HL-60 (cell line): ENCODE measurements at regions not wholly inside any gene's neighbourhood (a gene's known extent, or its start where the extent isn't known, plus 50 kb on each side); places are given as distances from the start of the nearest gene placed in this dataset.

Source experiments
- DNase-seq, 2 experiments: peaks; one replicate each; pipeline ENCODE4 v3.0.0-alpha.2; 2010 to 2020; ENCODE audit warnings: low read depth in 1 of 2, low spot score in 1 of 2
- H3K27ac ChIP-seq: fragments of 250-450 bp; sonication (Bioruptor Pico); replicated peaks from 2 replicates; pipeline ENCODE4 v1.5.1; 2020; ENCODE audit warnings: mild to moderate bottlenecking, moderate library complexity
- H3K27me3 ChIP-seq: fragments of 250-450 bp; sonication (Bioruptor Pico); 2 replicates; pipeline ENCODE4 v1.5.1; 2021; ENCODE audit warnings: mild to moderate bottlenecking, moderate library complexity; ENCODE audit not compliant: insufficient read depth, poor library complexity, severe bottlenecking
- H3K4me3 ChIP-seq: replicated peaks from 2 replicates; pipeline ENCODE4 v1.5.1; 2011; ENCODE audit warnings: mild to moderate bottlenecking, control low read depth, low read length; ENCODE audit not compliant: insufficient read depth
- GABPA ChIP-seq: IDR thresholded peaks from 2 replicates; pipeline ENCODE4 v1.6.1; 2012; ENCODE audit warnings: low read depth
- POLR2AphosphoS5 ChIP-seq: IDR thresholded peaks from 2 replicates; pipeline ENCODE4 v1.6.1; 2012; ENCODE audit warnings: low read depth
- REST ChIP-seq: IDR thresholded peaks from 2 replicates; pipeline ENCODE4 v1.6.1; 2012; ENCODE audit warnings: low read depth; ENCODE audit not compliant: insufficient replicate concordance
- SPI1 ChIP-seq: IDR thresholded peaks from 2 replicates; pipeline ENCODE4 v1.6.1; 2012; ENCODE audit warnings: low read depth, mild to moderate bottlenecking, borderline replicate concordance
- TF ChIP-seq, protein P1 (sequence below): IDR thresholded peaks from one replicate; pipeline ENCODE4 v1.5.1; 2011; ENCODE audit warnings: low read length, control low read depth, inconsistent platforms; ENCODE audit not compliant: insufficient read depth

- H3K27ac ChIP-seq = no peak overlapping the region
- DNase-seq = peak in 1 of 2 experiments; percentile 8
- peaks cover 34% of the 10 kb centered on the region for H3K27me3 ChIP-seq
- TF ChIP-seq SPI1 (no peak), REST (no peak)
- TF ChIP-seq, protein P1, sequence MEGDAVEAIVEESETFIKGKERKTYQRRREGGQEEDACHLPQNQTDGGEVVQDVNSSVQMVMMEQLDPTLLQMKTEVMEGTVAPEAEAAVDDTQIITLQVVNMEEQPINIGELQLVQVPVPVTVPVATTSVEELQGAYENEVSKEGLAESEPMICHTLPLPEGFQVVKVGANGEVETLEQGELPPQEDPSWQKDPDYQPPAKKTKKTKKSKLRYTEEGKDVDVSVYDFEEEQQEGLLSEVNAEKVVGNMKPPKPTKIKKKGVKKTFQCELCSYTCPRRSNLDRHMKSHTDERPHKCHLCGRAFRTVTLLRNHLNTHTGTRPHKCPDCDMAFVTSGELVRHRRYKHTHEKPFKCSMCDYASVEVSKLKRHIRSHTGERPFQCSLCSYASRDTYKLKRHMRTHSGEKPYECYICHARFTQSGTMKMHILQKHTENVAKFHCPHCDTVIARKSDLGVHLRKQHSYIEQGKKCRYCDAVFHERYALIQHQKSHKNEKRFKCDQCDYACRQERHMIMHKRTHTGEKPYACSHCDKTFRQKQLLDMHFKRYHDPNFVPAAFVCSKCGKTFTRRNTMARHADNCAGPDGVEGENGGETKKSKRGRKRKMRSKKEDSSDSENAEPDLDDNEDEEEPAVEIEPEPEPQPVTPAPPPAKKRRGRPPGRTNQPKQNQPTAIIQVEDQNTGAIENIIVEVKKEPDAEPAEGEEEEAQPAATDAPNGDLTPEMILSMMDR = no peak
- no peak overlapping the region for H3K4me3 ChIP-seq
Observed at GRCh38 chr17:79183293-79184158, 108.9 kb downstream of the ENGASE start.

DNA sequence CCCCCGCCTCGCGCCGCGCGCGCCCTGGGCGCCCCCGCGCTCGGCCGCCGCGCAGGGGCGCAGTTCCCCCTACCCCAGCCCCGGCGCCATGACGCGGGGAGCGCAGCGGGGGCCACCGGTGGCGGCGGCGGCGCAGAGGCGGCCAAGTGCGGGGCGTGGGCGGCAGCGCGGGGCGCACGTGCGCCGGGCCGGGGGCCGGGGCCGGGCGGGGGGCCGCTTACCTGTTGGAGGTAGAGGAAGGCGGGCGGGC is 108.3 kb downstream of the ENGASE start:
- no peak for DNase-seq
- Histone ChIP-seq H3K4me3 (no peak overlapping the region), H3K27me3 (peaks cover 30% of the 10 kb centered on the region), H3K27ac (no peak overlapping the region)
- no peak for TF ChIP-seq POLR2AphosphoS5
- no peak for TF ChIP-seq SPI1
- no peak for TF ChIP-seq REST
- TF ChIP-seq GABPA = no peak
- TF ChIP-seq, protein P1 = no peak

- Histone ChIP-seq H3K27me3 (peaks cover 30% of the 10 kb centered on the region), H3K4me3 (no peak overlapping the region)
Observed at GRCh38 chr17:79182176-79183042, 107.8 kb downstream of the ENGASE start.

DNA sequence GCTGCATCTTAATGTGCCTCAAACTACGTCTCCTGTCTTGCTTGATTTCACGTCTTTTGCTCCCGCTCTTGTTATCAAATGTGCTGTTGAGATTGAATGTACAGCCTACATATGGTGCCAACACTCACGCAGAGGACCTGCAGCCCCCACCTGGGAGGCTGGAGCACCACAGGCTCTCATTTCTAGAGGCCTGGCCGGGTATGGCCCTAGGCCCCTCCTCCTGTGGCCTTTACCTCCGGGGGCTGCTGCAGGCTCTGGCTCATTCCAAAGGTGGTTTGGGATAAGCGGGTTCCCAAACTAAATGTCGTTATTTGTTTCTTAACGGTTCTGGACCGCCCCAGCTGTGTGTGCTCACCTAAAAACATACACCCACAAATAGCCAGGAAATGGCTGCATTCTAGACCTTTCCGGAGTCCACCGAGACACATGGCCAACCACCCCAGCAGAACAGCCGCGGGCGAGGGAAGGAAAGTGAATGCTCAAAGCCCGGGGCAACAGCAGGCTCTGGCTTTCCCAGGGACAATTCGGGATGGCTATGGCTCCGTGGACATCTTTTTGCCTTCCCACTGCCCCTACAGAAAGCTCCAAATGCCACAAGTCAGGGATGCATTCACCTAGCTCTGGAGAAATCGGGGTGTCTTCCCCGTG is 105.9 kb downstream of the ENGASE start:
- Histone ChIP-seq H3K27ac (no peak overlapping the region), H3K4me3 (no peak overlapping the region), H3K27me3 (peaks cover 25% of the 10 kb centered on the region)
- no peak for TF ChIP-seq SPI1
- no peak for TF ChIP-seq REST
- TF ChIP-seq POLR2AphosphoS5 = no peak
- DNase-seq = no peak

More at GRCh38 chr17:79182176-79183042, 107.8 kb downstream of the ENGASE start:
- DNase-seq = no peak
- no peak overlapping the region for H3K27ac ChIP-seq
- TF ChIP-seq SPI1 = no peak
